RPMI7951 (cell line): ENCODE measurements at regions not wholly inside any gene's neighbourhood (a gene's known extent, or its start where the extent isn't known, plus 50 kb on each side); places are given as distances from the start of the nearest gene placed in this dataset.
"Not testable (repeated sequence)": the region's sequence is repeated elsewhere in the genome, so short reads cannot be mapped to it uniquely, and the experiment has no call there.

Experiments
- DNase-seq: peaks from one replicate; pipeline ENCODE4 v3.0.0-alpha.2; 2012; ENCODE audit warnings: low read depth

DNA sequence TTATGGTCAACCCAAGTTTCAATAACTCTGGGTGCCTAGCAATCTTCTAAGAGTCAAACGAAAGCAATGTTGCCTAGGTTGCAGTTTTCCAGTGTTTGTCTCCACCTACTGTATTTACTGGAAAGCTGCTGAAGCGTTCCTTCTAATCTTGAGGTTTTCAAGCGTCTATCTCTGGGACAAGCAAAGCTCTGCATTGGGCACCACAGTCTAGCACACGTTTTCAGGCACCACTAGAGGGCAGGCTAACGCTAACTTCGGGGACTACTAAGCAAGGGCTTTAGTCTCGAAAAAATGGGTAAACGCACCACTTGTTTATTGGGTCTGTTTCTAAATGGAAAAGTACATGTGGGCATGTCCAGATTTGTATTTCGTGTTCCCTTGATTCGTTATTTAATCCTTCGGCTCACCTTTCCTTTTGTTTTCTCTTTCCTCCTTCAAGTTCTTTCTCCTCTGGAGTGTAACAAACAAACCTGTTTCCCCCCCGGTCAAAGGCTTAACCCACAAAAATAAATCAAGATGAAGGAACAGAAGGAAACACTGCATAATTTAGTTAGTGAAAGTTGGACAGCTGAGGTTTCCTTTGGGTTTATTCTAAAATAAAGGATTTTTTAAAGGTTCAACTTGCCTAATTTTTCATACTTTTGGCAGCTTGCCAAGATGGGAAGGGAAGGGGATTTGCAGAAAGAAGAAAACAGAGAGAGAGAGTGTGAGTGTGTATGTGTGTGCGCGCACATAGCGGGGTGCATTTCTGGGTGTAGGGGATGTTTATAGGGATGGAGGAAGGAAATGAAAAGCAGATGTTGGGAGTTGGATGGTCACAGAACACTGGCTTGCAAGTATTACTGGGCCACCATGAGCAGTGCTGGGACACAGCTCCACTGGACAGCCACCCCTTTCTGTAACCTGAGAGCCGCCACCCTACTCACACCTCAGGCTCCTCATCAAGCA lies 348.3 kb downstream of the GOLGA6L6 start:
- DNase-seq, result peak; percentile 67

DNA sequence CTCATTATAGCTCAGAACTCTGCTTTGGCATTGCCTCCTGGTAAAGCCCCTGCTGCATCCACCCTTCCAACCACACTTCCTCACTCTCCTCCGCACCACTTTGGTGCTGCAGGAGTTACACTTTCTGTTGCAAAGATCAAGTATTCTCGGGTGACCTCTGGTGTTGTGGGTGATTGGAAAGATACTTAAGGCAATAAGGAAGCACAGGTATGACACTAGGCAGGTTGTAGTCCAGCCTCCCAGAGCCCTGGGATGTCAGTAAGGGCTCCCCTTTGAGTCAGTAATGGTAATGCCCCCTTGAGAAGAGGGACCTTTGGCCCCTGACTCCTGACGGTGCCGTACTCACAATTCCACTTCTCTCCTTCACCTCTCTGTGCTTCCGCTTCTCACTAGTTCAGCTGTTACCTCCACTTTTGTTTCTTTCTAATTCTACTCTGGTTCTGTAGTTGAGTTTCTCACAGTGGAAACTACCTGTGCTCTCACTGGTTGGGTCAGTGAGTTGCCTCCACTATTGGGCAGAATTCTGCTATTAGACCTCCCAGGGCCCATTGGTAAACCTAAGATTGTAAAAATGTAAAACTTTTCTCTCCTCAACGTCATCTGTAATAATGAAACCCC lies 350.0 kb downstream of the GOLGA6L6 start:
- not testable (repeated sequence) for DNase-seq

DNA sequence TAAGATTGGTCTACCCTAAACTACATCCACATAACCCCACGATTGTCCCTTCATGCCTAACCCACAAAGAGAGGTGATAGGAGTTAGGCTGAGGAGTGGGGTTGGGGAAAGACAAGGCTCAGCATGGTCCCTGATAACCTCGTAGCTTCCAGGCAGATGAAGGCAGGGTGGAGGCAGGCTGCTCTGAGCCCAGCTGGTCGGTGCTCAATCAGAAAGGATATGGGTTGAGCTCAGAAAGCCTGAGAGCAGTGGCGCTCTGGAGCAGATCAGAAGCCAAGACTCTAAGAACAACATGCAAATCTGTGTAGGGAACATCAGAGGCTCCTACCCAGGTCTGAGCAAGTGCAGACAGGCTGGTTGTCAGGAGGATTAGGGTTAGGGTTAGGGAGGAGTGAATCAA lies 353.0 kb downstream of the GOLGA6L6 start:
- DNase-seq, result not testable (repeated sequence)

DNA sequence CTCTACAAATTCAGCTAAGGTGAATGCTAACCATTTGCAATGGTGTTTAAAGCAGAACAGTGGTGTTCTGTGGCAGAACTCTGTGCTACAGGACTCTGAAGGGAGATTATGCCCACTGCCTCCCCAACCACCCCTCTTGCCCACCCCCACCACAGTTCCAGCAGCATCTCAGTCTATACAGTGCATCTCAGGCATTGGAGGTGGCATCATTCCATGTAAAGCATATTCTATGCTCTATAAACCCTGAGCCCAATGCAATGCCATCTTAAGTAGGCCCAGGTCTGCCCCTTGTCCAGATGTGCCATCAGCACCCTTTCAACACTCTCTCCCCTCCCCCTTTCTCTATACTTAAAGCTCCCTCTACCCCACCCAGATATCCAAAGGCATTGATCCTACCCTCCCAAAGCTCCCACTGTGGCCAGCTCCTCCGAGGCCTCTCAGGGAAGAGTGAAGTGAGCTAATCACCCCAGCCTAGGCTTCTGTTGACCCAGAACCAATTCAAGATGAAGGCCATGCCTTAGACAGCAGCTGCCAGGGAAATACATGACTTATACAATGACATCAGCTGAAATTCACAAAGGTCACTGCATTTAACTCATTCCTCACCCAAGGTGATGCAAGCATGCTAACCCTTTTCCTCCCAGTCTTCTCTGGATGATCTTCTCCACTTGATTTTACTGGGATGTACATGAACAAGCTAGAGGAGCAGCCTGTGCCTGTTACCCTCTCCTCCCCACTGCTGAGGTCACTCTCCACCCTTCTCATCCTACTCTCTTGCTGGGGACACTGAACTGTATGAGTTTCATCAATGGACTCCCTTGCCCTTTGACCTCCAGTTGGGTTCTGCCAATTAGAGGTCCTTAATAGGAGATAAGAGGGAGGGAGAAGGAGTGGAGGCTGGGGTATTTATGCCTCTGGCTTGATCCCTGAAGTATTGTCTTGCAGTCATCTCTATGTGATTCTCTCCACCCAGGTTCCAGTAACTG lies 353.9 kb downstream of the GOLGA6L6 start:
- DNase-seq, result not testable (repeated sequence)

DNA sequence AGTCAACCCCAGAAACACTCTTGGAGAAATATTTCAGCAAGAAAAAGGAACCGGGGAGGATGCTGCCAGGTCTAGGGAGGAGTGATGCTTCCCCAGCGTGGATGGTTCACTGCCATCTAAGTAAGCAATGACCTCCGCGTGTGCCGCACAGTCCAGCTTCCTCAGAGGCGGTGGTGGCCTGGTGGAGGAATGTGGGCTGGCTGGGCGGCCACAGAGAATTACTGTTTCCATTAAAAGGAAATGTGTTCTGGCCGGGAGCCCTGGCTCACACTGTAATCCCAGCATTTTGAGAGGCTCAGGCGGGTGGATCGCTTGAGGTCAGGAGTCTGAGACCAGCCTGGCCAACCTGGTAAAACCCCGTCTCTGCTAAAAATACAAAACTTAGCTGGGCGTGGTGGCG lies 356.7 kb downstream of the GOLGA6L6 start:
- not testable (repeated sequence) for DNase-seq

DNA sequence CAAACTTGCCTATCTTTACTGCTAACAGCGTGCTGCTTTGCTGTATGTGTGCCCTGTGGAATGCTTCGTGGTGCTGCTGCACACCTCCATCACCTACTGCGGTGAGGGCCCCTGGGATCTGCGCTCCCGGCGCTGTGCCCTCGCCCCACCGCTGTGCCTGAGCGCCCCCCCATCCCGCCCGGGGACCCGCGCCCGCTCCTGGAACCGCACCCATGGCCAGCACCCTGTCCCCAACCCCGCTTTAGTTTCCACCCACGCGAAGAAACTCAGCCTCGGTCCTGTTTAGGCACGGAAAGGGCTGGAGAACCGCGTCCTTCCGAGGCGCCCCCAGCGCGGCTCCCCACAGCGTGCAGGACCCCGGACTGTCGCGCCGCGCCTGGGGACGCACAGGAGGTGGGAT lies 373.4 kb downstream of the GOLGA6L6 start:
- not testable (repeated sequence) for DNase-seq

DNA sequence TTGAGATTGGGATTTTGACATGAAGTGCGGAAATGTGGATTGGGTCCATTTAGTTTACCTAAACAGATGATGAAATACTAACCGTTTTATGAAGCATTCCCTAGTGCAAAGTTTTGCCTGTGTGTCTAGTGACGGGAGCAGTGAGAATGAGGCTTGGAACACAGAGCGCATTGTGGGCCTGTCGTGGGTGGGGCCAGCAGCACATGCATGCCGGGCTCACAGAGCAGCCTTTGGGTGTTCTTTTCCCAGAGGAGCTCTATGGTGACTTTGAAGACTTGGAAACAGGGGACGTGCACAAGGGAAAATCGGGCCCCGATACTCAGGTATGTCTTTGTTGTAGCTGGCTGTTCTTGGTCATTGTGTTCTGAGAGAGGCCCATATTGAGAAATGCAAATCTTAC lies 388.1 kb downstream of the GOLGA6L6 start:
- DNase-seq, result not testable (repeated sequence)

DNA sequence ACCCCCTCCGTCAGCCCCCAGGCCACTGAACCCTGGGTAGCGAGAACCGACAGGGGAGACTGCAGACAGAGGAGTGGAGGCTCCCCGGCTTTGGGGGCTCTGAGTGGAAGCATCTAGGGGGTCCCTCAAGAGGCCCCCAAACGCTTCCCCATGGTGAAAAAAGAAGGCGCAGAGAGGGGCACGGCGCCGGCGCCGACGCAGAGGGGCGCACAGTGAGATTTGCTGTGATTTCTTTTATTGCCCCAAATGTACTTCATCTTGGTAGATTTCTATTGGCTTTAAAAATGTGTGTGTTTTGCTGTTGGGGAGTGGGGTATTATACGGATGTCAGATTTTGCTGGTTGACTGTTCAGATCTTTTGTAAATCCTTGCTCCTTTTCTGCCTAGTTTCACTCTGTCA lies 392.9 kb downstream of the GOLGA6L6 start:
- DNase-seq, result not testable (repeated sequence)

DNA sequence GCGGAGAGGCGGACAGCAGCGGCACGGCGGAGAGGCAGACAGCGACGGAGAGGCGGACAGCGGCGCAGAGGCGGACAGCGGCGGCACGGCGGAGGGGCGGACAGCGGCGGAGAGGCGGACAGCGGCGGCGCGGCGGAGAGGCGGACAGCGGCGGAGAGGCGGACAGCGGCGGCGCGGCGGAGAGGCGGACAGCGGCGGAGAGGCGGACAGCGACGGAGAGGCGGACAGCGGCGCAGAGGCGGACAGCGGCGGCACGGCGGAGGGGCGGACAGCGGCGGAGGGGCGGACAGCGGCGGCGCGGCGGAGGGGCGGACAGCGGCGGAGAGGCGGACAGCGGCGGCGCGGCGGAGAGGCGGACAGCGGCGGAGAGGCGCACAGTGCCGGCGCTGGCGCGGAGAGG lies 393.6 kb downstream of the GOLGA6L6 start:
- not testable (repeated sequence) for DNase-seq

DNA sequence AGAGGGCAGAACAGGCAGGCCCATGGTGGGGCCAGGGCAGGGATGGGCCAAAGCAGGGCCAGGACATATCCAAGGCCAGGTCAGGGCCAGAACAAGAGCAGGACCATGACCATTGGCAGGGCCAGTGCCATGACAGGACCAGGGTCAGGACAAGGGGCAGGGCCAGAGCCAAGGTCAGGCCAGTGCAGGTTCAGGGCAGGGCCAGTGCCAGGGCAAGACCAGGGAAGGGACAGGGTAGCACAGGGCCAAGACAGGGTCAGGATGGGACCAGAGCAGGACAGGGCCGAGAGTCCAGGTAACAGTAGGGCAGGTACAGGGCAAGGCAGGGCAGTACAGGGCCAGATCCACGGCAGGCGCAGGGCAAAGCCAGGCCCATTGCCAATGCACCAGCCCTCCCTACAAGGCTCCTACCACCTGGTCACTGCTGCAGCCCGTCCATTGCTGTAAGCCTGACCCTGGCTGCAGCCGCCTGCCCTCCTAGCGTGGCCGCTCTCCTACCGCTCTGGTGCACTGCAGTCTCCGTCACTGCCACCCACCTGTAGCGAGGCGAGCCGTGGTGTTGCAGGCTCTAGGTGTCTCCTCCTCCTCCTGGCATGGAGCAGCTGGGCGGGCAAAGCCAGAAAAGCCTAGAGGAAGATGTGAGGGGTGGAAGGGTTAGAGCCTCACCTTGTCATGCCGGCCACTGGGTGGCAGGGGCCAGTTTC lies 397.1 kb downstream of the GOLGA6L6 start:
- not testable (repeated sequence) for DNase-seq

DNA sequence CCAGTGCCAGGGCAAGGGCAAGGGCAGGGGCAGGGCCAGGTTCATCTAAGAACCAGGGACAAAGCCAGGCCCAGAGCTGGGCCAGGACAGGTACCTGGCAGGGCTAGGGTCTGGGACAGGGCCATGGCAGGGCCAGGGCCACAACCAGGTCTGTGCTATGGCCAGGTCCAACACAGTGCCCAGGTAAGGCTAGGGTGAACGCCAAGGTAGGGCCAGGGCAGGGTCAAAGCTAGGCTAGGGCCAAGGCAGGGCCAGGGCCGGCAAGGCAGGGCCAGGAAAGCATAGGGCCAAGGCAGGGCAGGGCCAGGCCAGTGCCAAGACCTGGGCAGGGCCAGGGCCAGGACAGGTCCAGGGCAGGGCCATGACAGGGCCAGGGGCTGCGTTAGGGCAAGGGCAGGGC lies 398.7 kb downstream of the GOLGA6L6 start:
- DNase-seq, result not testable (repeated sequence)

DNA sequence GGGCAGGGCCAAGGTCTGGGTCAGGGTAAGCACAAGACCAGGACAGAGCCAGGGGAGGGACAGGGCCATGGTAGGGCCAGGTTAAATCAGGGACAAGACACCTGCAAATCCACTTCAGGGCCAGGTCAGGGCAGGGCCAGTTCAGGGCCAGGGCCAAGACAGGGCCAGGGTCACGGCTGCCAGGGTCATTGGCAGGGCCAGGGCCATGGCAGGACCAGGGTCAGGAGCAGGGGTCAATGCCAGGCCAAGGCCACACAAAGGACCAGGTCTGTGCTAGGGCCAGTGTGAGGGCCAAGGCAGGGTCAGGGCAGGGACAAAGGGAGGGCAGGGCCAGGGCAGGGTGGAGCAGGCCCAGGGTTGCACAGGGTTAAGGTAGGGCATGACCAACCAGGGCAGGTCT lies 399.2 kb downstream of the GOLGA6L6 start:
- not testable (repeated sequence) for DNase-seq

DNA sequence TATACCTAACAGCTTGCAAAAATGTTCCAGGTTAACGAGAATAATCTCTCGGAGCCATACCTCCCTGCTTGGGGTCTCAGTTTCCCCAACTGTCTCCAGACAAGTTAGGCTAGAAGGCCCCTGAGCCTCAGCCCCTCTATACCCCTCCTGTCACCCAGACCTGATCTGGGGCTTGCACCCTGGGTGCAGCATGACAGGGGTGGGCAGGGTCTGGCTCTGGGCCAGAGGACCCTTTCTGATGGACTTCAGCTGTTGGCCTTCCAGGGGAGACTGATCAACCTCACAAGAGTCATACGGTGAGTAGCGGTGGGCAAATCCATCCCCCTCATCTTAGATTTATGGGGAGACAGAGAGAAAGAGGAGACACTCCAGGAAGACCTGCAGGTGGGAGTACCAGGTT lies 416.9 kb downstream of the GOLGA6L6 start:
- not testable (repeated sequence) for DNase-seq

DNA sequence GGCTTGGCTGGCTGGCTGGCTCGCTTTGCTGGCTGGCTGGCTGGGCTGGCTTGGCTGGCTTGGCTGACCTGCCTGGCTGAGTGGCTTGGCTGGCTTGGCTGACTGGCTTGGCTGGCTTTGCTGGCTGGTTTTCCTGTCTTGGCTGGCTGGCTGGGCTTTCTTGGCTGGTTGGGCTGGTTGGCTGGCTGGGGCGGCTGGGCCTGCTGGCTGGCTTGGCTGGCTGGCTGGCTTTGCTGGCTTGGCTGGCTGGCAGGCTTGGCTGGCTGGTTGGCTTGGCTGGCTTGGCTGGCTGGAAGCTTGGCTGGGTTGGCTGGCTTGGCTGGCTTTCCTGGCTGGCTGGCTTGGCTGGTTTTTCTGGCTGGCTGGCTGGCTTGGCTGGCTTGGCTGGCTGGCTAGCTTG lies 435.6 kb downstream of the GOLGA6L6 start:
- peak; percentile 2 for DNase-seq

DNA sequence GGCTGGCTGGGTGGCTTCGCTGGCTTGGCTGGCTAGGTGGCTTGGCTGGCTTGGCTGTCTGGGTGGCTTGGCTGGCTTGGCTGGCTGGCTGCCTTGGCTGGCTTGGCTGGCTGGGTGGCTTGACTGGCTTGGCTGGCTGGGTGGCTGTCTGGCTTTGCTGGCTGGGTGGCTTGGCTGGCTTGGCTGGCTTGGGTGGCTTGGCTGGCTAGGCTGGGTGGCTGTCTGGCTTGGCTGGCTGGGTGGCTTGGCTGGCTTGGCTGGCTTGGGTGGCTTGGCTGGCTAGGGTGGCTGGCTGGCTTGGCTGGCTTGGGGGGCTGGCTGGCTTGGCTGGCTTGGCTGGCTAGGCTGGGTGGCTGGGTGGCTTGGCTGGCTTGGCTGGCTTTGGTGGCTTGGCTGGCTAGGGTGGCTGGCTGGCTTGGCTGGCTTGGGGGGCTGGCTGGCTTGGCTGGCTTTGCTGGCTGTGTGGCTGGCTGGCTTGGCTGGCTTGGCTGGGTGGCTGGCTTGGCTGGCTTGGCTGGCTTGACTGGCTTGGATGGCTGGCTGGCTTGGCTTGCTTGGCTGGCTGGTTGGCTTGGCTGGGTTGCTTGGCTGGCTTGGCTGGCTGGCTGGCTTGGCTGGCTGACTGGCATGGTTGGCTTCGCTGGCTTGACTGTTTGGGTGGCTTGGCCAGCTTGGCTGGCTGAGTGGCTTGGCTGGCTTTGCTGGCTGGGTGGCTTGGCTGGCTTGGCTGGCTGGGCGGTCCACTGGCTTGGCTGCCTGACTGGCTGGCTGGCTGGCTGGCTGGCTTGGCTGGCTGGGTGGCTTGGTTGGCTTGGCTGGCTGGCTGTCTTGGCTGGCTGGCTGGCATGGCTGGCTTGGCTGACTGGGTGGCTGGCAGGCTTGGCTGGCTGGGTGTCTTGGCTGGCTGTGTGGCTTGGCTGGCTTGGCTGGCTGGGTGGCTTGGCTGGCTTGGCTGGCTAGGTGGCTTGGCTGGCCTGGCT lies 436.3 kb downstream of the GOLGA6L6 start:
- not testable (repeated sequence) for DNase-seq

DNA sequence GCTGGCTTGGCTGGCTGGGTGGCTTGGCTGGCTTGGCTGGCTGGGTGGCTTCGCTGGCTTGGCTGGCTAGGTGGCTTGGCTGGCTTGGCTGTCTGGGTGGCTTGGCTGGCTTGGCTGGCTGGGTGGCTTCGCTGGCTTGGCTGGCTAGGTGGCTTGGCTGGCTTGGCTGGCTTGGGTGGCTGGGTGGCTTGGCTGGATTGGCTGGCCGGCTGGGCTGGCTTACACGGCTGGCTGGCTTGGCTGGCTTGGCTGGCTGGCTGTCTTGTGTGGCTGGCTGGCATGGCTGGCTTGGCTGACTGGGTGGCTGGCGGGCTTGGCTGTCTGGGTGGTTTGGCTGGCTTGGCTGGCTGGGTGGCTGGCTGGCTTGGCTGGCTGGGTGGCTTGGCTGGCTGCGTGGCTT lies 437.0 kb downstream of the GOLGA6L6 start:
- not testable (repeated sequence) for DNase-seq

DNA sequence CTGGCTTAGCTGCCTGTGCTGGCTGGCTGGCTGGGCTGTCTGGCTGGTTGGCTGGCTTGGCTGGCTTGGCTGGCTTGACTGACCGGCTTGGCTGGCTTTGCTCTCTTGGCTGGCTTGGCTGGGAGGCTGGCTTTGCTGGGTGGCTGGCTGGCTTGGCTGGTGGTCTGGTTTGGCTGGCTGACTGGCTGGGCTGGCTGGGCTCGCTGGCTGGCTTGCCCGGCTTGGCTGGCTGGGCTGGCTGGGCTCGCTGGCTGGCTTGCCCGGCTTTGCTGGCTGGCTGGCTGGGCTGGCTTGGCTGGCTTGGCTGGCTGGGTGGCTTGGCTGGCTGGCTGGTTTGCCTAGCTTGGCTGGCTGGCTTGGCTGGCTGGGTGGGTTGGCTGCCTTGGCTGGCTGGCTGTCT lies 438.7 kb downstream of the GOLGA6L6 start:
- not testable (repeated sequence) for DNase-seq

DNA sequence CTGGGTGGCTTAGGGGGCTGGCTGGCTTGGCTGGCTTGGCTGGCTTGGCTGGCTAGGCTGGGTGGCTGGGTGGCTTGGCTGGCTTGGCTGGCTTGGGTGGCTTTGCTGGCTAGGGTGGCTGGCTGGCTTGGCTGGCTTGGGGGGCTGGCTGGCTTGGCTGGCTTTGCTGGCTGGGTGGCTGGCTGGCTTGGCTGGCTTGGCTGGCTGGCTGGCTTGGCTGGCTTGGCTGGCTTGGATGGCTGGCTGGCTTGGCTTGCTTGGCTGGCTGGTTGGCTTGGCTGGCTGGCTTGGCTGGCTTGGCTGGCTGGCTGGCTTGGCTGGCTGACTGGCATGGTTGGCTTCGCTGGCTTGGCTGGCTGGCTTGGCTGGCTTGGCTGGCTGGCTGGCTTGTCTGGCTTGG lies 439.4 kb downstream of the GOLGA6L6 start:
- DNase-seq, result not testable (repeated sequence)

DNA sequence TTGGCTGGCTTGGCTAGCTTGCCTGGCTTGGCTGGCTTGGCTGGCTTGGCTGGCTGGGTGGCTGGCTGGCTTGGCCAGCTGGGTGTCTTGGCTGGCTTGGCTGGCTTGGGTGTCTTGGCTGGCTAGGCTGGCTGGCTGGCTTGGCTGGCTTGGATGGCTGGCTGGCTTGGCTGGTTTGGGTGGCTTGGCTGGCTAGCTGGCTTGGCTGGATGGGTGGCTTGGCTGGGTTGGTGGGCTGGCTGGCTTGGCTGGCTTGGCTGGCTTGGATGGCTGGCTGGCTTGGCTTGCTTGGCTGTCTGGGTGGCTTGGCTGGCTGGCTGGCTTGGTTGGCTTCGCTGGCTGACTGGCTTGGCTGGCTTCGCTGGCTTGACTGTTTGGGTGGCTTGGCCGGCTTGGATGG lies 440.3 kb downstream of the GOLGA6L6 start:
- not testable (repeated sequence) for DNase-seq
